Activated effector memory CD4-positive, alpha-beta T cell treated with Interleukin-2 at 50 U/mL for 16 hours (primary cell): ENCODE measurements at regions not wholly inside any gene's neighbourhood (a gene's known extent, or its start where the extent isn't known, plus 50 kb on each side); places are given as distances from the start of the nearest gene placed in this dataset.
"Not testable (repeated sequence)": the region's sequence is repeated elsewhere in the genome, so short reads cannot be mapped to it uniquely, and the experiment has no call there.

ENCODE experiments used
- DNase-seq: peaks from one replicate; pipeline ENCODE4 v3.0.0-alpha.2; 2020

- DNase-seq, result no peak
Observed at GRCh38 chr10:25869609-25870008, 64.4 kb upstream of the MYO3A start.

GRCh38 chr10:25874402-25874801 is 59.6 kb upstream of the MYO3A start:
- not testable (repeated sequence) for DNase-seq

GRCh38 chr10:25875556-25876165 is 58.4 kb upstream of the MYO3A start:
- peak; percentile 7 for DNase-seq

DNA sequence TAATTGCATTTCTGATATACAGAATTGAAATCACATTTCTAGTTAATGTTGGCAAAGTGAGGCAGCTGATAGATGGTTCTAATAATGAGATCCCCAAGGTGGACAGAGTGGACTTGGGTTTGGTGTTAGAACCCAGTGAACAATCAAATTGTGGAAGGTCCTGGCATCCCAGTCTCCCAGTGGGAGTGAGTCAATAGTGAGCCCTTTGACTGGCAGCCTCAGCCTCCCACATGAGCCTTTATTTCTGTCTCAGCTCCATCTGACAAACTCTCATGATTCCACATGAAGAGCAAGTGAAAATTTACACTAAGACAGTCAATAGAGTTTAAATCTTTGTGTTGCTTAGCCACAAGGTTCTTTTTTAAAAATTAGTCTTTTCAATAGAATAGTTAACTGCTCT is 56.7 kb upstream of the MYO3A start:
- DNase-seq, result no peak
